Small intestine (tissue), 7 donors: ENCODE measurements at regions not wholly inside any gene's neighbourhood (a gene's known extent, or its start where the extent isn't known, plus 50 kb on each side); places are given as distances from the start of the nearest gene placed in this dataset.

Experiments used
- DNase-seq, 2 donors: peaks; one replicate each; pipeline versions ENCODE4 v3.0.0 to v3.0.0-alpha.2; 2013
- FAIRE-seq: peaks from 2 replicates; lab custom pipeline; 2012; peaks lifted over from hg19 to GRCh38; lab: Jason Lieb, UNC
- H3K27ac ChIP-seq, 3 donors: one replicate each; pipeline ENCODE4 v1.5.1; 2013; ENCODE audit warnings: low read length in 2 of 3, mild to moderate bottlenecking in 2 of 3, control low read depth in 1 of 3, inconsistent platforms in 1 of 3, low read depth in 1 of 3, moderate library complexity in 1 of 3
- H3K27me3 ChIP-seq, 3 donors: one replicate each; pipeline ENCODE4 v1.6.1; 2013; ENCODE audit warnings: low read length in 3 of 3, inconsistent platforms in 1 of 3; ENCODE audit not compliant: control insufficient read depth in 3 of 3, insufficient read depth in 3 of 3
- H3K36me3 ChIP-seq, 3 donors: one replicate each; pipeline ENCODE4 v1.6.1; 2013; ENCODE audit warnings: low read length in 3 of 3, inconsistent platforms in 1 of 3, low read depth in 1 of 3, mild to moderate bottlenecking in 1 of 3, moderate library complexity in 1 of 3; ENCODE audit not compliant: control insufficient read depth in 3 of 3, insufficient read depth in 2 of 3
- H3K4me1 ChIP-seq, 3 donors: one replicate each; pipeline ENCODE4 v1.6.1; 2013; ENCODE audit warnings: low read length in 2 of 3, inconsistent platforms in 1 of 3, low read depth in 1 of 3, mild to moderate bottlenecking in 1 of 3, moderate library complexity in 1 of 3; ENCODE audit not compliant: control insufficient read depth in 3 of 3, insufficient read depth in 2 of 3
- H3K4me3 ChIP-seq, 3 donors: one replicate each; pipeline ENCODE4 v1.5.1; 2013; ENCODE audit warnings: low read length in 3 of 3, control low read depth in 1 of 3, inconsistent platforms in 1 of 3, low read depth in 1 of 3, mild to moderate bottlenecking in 1 of 3, moderate library complexity in 1 of 3
- H3K9me3 ChIP-seq, 2 donors: one replicate each; pipeline ENCODE4 v1.6.1; 2013; ENCODE audit warnings: low read depth in 1 of 2, low read length in 1 of 2; ENCODE audit not compliant: control insufficient read depth in 2 of 2, insufficient read depth in 1 of 2
- WGBS, 3 donors: extraction: QIAGEN DNeasy Blood & Tissue Kit; methylation state at CpG; one replicate each; pipeline ENCODE4 v1.1.7; 2013; 5-methylcytosine and 5-hydroxymethylcytosine counted together
- donor health status: healthy with polysubstance abuse.
- donor health status: control.
- donor health status: control.
- donor health status: Bipolar disorder and iron deficiency.
- donor health status: healthy.

- FAIRE-seq (no peak), DNase-seq (no peak)
- Histone ChIP-seq H3K4me3 (no peak overlapping the region), H3K27me3 (no peaks in the 10 kb centered on the region), H3K27ac (no peak overlapping the region), H3K9me3 (no peaks in the 10 kb centered on the region), H3K36me3 (no peaks in the 10 kb centered on the region), H3K4me1 (peaks cover 0 to 17% (median 3%) of the 10 kb centered on the region in 3 donors)
- 55 to 96% (median 70%) methylated on average over 1 of the region's 1 CpG for WGBS, 3 donors
These were observed 553.4 kb upstream of the CITED2 start for GRCh38 chr6:139927742-139928305.

GRCh38 chr6:139927236-139927635 is 552.8 kb upstream of the CITED2 start:
- Histone ChIP-seq H3K4me3 (no peak overlapping the region), H3K27ac (no peak overlapping the region), H3K4me1 (peaks cover 0 to 17% (median 3%) of the 10 kb centered on the region in 3 donors), H3K9me3 (no peaks in the 10 kb centered on the region), H3K36me3 (no peaks in the 10 kb centered on the region), H3K27me3 (no peaks in the 10 kb centered on the region)
- FAIRE-seq (no peak), DNase-seq (no peak)
- WGBS, 3 donors, result 78 to 88% (median 83%) methylated on average over 2 of the region's 2 CpGs

- DNase-seq, result no peak
- 73 to 84% (median 83%) methylated on average over 3 of the region's 3 CpGs for WGBS, 3 donors
- H3K4me1 ChIP-seq, result peaks cover 0 to 17% (median 3%) of the 10 kb centered on the region in 3 donors
These were observed 552.3 kb upstream of the CITED2 start for GRCh38 chr6:139926711-139927110.

GRCh38 chr6:139925894-139926641 is 551.6 kb upstream of the CITED2 start:
- Histone ChIP-seq H3K4me3 (no peak overlapping the region), H3K36me3 (no peaks in the 10 kb centered on the region), H3K27ac (peak overlapping the region in 1 of 3 donors; percentile 42), H3K4me1 (peaks cover 0 to 17% (median 3%) of the 10 kb centered on the region in 3 donors), H3K27me3 (no peaks in the 10 kb centered on the region), H3K9me3 (no peaks in the 10 kb centered on the region)
- 20 to 48% (median 34%) methylated on average over 11 of the region's 11 CpGs for WGBS, 3 donors
- DNase-seq, result peak; percentile 59 to 74
- no peak for FAIRE-seq

More at GRCh38 chr6:139926711-139927110, 552.3 kb upstream of the CITED2 start:
- Histone ChIP-seq H3K4me3 (no peak overlapping the region), H3K36me3 (no peaks in the 10 kb centered on the region), H3K27me3 (no peaks in the 10 kb centered on the region), H3K27ac (peak overlapping the region in 1 of 3 donors; percentile 42), H3K9me3 (no peaks in the 10 kb centered on the region)
- FAIRE-seq, result no peak

GRCh38 chr6:139923964-139924475 is 549.6 kb upstream of the CITED2 start:
- Histone ChIP-seq H3K36me3 (no peaks in the 10 kb centered on the region), H3K27ac (no peak overlapping the region), H3K4me3 (no peak overlapping the region), H3K9me3 (no peaks in the 10 kb centered on the region), H3K4me1 (peaks cover 0 to 17% (median 3%) of the 10 kb centered on the region in 3 donors), H3K27me3 (no peaks in the 10 kb centered on the region)
- FAIRE-seq (no peak), DNase-seq (no peak)
- WGBS, 3 donors, result 86 to 96% (median 94%) methylated on average over 5 of the region's 5 CpGs

GRCh38 chr6:139922236-139922635 is 547.8 kb upstream of the CITED2 start:
- WGBS, 3 donors, result 35 to 74% (median 54%) methylated on average over 4 of the region's 4 CpGs
- DNase-seq, result peak; percentile 51 to 75
- Histone ChIP-seq H3K4me1 (peaks cover 0 to 17% (median 3%) of the 10 kb centered on the region in 3 donors), H3K36me3 (no peaks in the 10 kb centered on the region), H3K4me3 (no peak overlapping the region), H3K9me3 (no peaks in the 10 kb centered on the region), H3K27ac (no peak overlapping the region), H3K27me3 (no peaks in the 10 kb centered on the region)
- no peak for FAIRE-seq

- H3K27ac ChIP-seq, result no peak overlapping the region
- no peaks in the 10 kb centered on the region for H3K27me3 ChIP-seq
- DNase-seq (no peak), FAIRE-seq (no peak)
- no peaks in the 10 kb centered on the region for H3K36me3 ChIP-seq
- H3K4me3 ChIP-seq, result no peak overlapping the region
- WGBS, 3 donors, result 74 to 92% (median 84%) methylated on average over 2 of the region's 2 CpGs
- H3K4me1 ChIP-seq, result peaks cover 0 to 5% (median 0%) of the 10 kb centered on the region in 3 donors
- H3K9me3 ChIP-seq, result no peaks in the 10 kb centered on the region
These were observed 546.3 kb upstream of the CITED2 start for GRCh38 chr6:139920776-139921100.

GRCh38 chr6:139920027-139920775 is 545.8 kb upstream of the CITED2 start:
- DNase-seq (no peak), FAIRE-seq (no peak)
- H3K27me3 ChIP-seq, result no peaks in the 10 kb centered on the region
- whole genome bisulfite sequencing, 3 donors, result 55 to 76% (median 64%) methylated on average over 7 of the region's 7 CpGs
- H3K27ac ChIP-seq, result peak overlapping the region in 1 of 3 donors; percentile 34
- H3K4me1 ChIP-seq, result no peaks in the 10 kb centered on the region
- no peak overlapping the region for H3K4me3 ChIP-seq
- no peaks in the 10 kb centered on the region for H3K9me3 ChIP-seq
- H3K36me3 ChIP-seq, result no peaks in the 10 kb centered on the region
